HG03159 (cell line): ENCODE measurements at regions not wholly inside any gene's neighbourhood (a gene's known extent, or its start where the extent isn't known, plus 50 kb on each side); places are given as distances from the start of the nearest gene placed in this dataset.

Experiments
- ATAC-seq: cut with Tn5 transposase; IDR thresholded peaks from one replicate; pipeline ENCODE4 v1.9.1; 2021; ENCODE audit warnings: mild to moderate bottlenecking, moderate library complexity; ENCODE audit not compliant: unreplicated experiment

DNA sequence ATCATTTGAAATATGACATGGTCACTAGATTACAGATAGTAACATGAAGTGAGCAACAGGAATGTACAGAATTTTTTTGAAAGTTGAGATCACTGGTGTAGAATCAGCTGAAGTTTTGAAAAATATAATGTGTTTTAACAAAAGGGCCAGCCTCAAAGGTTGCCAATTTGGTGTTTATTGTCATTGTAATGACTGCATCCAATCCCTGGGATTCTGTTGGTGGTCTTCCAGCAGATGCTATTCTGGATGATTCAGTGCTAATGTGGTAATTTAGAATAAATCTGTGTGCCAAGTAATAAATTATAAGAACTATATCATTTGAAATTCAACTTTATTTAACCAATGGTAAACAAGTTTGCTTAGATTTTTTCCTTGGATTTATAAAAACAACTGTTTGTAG, 436.4 kb upstream of the PKN2 start:
- no peak for ATAC-seq

DNA sequence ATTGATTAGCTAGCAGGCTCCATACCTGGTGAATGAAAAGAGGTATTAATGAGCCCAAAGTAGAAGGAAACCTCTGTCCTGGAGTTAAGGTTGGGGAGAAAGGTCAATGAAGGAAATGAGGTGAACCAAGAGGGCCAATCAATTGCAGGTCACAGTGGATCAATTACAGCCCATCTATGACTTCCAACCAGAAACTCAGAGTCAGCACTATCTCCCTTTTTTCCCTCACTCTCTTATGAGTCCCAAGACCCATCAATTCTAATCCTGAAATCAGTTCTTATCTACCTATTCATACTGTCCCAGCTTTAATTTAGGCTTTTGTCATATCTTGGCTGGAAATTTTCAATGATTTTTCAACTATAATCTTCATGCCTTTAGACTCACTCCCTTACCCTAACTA, 433.2 kb upstream of the PKN2 start:
- no peak for ATAC-seq

- ATAC-seq: no peak
Observed at GRCh38 chr1:88252745-88253144, 431.3 kb upstream of the PKN2 start.

DNA sequence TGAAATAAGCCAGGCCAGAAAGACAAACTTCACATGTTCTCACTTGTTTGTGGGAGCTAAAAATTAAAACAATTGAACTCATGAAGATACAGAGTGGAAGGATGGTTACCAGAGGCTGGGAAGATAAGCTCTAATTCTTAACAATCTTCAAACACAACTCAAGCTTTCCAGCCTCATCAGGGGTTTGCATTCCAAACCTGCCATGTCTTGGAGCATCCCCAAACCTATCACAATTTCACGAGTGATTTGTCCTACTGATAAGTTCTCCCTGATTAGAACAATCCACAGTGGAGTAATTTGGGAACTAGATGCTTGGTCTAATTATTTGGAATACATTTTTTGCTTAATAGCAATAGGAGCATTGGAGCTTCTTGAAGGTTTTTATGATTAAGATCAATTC, 418.5 kb upstream of the PKN2 start:
- ATAC-seq: no peak

- ATAC-seq: no peak
Observed at GRCh38 chr1:88266051-88266450, 418.0 kb upstream of the PKN2 start.

- no peak for ATAC-seq
Observed at GRCh38 chr1:88272216-88272615, 411.9 kb upstream of the PKN2 start.

GRCh38 chr1:88274431-88274830, 409.6 kb upstream of the PKN2 start:
- ATAC-seq: no peak

DNA sequence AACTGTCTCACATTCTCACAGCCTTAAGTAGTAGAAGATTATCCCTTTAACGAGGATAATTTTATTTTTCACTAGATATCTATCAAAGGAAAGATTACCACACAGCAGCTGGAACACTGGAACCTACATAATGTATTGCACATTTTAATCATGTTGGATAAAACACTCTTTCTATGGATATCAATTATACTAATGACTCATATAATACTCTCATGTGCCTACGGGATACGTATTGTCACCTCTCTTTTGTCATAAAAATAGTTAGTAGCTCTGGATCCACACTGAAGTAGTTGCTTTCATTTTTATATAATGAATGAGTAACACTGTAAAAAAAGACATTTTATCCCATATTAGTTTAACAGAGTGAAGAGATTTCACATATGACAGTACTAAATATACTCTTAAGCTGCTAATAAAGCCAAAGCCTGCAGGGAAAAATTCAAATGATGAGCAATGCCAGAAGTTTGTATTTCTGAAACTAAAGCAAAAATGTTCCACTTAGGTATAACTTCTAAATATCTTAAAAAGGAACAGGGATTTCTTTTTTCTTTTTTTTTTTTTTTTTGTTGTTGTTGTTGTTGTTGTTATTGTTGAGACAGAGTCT, 408.7 kb upstream of the PKN2 start:
- no peak for ATAC-seq

GRCh38 chr1:88276163-88276562, 407.9 kb upstream of the PKN2 start:
- no peak for ATAC-seq

- ATAC-seq: no peak
Observed at GRCh38 chr1:88284066-88284465, 400.0 kb upstream of the PKN2 start.

DNA sequence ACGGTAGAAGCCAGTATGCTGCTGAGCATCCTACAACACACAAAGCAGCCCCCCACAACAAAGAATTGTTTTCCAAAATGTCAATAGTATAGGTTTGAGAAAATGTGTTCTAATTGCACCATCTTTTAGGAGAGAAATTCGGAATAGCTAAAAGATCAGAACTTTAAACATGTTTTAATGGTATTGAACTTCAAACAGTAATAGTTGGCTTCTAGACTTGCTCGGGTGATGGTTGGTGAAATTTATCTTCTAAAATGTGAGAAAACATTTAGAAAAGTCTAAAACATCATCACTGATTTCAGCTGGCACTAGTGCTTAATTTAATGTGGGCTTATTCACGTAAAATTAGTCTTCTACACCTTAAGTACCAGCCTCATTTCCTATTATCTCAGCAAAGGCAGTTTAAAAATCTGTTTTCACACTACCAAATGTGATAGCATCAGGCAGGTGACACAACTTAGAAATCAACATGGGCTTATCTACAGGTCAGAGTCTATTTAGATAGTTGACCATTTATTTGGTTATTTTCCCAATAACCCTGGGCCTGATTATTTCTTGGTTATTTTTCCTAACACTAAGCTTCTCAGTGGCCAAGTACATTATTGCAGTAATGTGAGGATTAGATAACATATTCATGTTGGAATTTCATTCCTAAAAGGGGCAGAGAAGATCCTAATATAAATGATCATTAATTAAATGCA, 399.3 kb upstream of the PKN2 start:
- no peak for ATAC-seq

DNA sequence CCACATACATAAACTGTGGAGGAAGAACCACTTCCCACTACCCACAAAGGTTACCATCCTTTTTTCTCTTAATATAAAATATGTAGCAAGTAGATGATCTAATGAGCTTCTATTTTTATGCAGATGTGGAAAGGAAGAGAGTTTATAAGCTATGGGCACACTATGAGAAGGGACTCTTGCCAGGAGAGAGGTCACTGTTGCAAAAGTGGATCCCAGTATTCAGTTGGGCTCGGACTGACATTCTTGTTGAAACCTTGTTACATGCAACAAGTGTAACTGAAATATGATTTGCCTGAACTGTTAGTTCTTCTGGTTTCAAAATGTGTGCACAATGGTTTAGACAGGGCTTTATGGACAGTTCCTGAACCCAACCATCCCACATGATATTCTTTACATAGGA, 397.4 kb upstream of the PKN2 start:
- ATAC-seq: no peak

DNA sequence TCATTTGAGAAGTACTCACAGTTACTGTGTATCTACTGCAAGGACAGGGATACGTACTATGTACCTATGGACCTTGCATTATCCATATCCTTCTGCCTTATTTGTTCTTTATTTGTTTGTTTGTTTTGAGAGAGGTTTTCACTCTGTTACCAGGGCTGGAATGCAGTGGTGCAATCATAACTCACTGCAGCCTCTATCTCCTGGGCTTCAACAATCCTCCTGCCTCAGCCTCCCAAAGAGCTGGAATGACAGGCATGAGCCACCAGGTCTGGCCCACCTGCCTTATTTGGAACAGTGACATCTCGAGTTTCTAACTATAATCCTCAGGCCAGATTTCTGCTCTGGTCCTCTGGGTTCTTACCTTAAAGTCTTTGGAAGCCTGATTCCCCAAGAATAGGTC, 395.5 kb upstream of the PKN2 start:
- no peak for ATAC-seq

GRCh38 chr1:88289401-88290102, 394.5 kb upstream of the PKN2 start:
- no peak for ATAC-seq

DNA sequence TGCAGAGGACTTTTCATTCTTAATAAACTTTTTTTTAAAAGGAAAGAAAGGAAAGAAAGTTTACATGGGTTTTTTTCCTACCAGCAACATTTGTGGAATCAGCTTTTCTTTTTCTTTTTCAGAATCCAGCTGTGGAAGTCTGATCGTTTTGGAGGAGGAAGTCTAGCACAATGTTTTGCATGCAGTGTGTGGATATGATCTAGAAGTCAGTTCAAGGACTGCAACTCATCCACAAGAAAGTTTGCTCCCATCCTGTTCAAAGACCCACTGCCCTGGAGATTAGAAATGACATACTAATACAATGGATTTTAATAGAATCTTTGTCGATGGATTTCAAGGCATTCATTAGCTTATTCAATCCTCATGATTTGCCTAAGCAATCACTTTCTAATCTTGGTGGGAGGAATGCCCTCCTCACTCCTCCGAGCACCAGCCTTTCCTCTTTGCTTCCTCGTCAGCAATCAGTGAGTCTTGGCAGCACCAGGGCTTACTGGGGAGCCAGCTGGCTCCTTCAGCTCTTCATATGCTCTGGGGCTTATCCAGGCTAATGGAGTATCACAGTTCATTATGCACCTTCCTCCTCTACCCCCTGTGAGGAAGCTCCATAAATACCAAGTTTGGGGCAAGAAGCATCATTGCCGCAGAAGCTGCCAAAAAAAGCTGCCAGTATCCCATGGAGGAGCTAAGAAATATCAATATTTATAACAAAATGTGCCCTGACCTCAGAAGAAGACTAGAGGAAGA, 392.3 kb upstream of the PKN2 start:
- no peak for ATAC-seq

DNA sequence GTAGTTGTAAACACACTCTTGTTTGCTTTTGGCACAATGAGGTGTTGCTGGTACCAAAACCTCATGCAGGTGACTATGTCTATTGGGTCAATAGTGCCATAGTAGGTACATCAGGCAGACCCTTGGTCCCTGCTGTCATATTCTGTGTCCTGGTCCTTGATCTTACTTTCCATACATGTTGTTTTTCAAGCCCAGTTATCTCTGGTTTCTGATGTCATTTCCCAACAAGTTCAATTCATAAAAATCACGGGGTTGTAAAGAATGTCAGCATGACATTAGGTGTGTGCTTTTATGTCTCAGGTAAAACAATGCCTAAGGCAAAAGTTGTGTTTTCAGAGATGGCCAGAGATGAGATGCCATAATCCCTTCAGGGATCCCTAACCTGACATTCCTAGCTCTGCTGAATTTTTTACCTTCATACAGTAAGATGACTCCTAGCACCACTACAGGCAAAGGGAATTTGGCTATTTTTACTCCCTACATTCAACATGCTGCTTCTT, 390.3 kb upstream of the PKN2 start:
- no peak for ATAC-seq

DNA sequence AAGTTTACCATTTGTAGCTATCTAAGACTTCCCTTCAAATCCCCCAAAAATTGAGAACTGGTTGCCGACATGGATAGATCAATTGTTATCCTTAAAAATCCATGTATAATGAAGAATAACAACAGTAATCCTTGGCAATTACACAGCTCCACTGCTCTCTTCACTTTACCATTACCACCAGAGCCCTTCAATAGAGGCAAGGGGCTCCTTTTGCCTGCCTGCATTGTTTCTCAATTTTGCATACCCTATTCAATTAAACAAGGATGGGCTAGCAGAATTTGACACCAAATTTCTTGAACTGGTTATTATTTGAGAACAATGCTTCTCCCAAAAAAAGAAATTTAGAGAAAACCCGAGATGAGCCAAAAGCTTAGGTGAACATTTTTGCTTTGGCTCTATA, 387.8 kb upstream of the PKN2 start:
- no peak for ATAC-seq

GRCh38 chr1:88296642-88297041, 387.4 kb upstream of the PKN2 start:
- no peak for ATAC-seq

GRCh38 chr1:88298506-88298905, 385.6 kb upstream of the PKN2 start:
- no peak for ATAC-seq

DNA sequence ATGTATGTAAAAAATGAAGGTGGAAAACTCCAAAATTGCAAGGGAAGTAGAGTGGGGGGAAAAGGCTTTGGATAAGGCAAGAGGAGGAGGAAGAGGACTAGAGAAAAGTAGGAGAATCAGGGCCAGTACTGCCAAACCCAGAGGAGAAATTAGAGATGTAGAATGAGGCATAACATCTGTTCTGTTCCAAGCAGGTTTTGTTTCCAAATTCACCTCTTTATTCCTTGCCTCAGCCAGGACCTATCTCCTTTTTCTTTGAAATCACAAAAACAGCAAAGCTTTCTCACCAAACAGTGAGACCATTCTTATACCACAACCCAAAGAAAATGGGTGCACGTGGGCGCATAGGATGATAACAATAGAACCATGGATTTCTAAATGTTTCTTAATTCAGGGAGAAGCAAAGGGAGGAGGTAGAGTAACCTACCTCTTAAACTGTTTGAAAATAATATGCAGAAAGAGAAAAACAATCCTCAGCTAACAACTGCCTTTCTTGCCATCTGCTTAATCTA, 383.3 kb upstream of the PKN2 start:
- no peak for ATAC-seq

GRCh38 chr1:88302843-88303486, 381.1 kb upstream of the PKN2 start:
- no peak for ATAC-seq
